ENCODE measurements at regions not wholly inside any gene's neighbourhood (a gene's known extent, or its start where the extent isn't known, plus 50 kb on each side); places are given as distances from the start of the nearest gene placed in this dataset.

DNA sequence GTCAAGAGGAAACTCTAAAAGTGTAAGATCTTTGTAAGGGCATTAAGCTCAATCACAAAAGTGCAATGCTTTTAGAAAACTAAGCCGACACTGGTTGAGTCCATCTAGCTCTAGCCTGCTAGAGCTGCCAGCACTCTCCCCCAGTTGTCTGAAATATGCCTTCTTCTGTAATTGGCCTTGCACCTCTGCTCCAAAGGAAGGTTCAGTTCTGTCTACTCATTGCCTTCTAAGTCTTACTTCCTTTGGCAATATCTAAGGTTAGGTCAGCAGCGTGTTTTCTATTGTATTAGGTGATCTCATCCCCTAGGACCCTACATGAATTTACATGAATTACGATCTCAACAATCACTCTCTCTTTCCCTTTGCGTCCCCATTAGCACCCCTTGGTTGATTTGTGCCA is 378.6 kb downstream of the CBLN4 start:
- TF ChIP-seq CTCF (IDR thresholded peaks at IDR 0.05; ENCODE audit: low read depth, low read length) (no peak), POLR2A (IDR thresholded peaks at IDR 0.05; ENCODE audit: extremely low read depth, insufficient read length) (no peak)
- TF ChIP-seq, protein P1, sequence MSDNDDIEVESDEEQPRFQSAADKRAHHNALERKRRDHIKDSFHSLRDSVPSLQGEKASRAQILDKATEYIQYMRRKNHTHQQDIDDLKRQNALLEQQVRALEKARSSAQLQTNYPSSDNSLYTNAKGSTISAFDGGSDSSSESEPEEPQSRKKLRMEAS (IDR thresholded peaks at IDR 0.05; ENCODE audit: low read depth, low read length), result no peak
